ENCODE measurements at regions not wholly inside any gene's neighbourhood (a gene's known extent, or its start where the extent isn't known, plus 50 kb on each side); places are given as distances from the start of the nearest gene placed in this dataset.

- no peak for DNase-seq
These were observed 56.2 kb upstream of the ID2 start for GRCh38 chr2:8625399-8626300.

GRCh38 chr2:8626572-8626971, 55.3 kb upstream of the ID2 start:
- no peak for DNase-seq

GRCh38 chr2:8627019-8627691, 54.7 kb upstream of the ID2 start:
- no peak for DNase-seq

GRCh38 chr2:8627692-8628085, 54.2 kb upstream of the ID2 start:
- no peak for DNase-seq

- DNase-seq: no peak
These were observed 53.5 kb upstream of the ID2 start for GRCh38 chr2:8628179-8628865.

GRCh38 chr2:8628866-8629209, 53.0 kb upstream of the ID2 start:
- DNase-seq: no peak

GRCh38 chr2:8629402-8629801, 52.5 kb upstream of the ID2 start:
- DNase-seq: no peak

GRCh38 chr2:8630676-8631464, 51.0 kb upstream of the ID2 start:
- no peak for DNase-seq

GRCh38 chr2:8631465-8632005, 50.3 kb upstream of the ID2 start:
- DNase-seq: no peak

Data from right hindlimb (tissue), 1 donor.